H1 (cell line): ENCODE measurements at regions not wholly inside any gene's neighbourhood (a gene's known extent, or its start where the extent isn't known, plus 50 kb on each side); places are given as distances from the start of the nearest gene placed in this dataset.

Experiments used
- CTCF ChIA-PET: fragments of 300-600 bp; sonication (Branson Sonifier 250); formaldehyde crosslinking; loops from one replicate; lab custom pipeline; 2021; ENCODE audit not compliant: partially characterized antibody; lab: Charles Lee
- POLR2A ChIA-PET: fragments of 300-600 bp; sonication (Branson Sonifier 250); formaldehyde crosslinking; loops from one replicate; lab custom pipeline; 2021; ENCODE audit warnings: inconsistent platforms; ENCODE audit not compliant: partially characterized antibody; lab: Charles Lee
- DNase-seq, 2 experiments: peaks; one replicate each; pipeline versions ENCODE4 v3.0.0 to v3.0.0-alpha.2; 2010 to 2022; ENCODE audit warnings: low spot score in 2 of 2, low read depth in 1 of 2, mixed read lengths in 1 of 2
- FAIRE-seq: peaks from 2 replicates; lab custom pipeline; 2011; peaks lifted over from hg19 to GRCh38; lab: Jason Lieb, UNC
- H2AFZ ChIP-seq: 2 replicates; pipeline ENCODE4 v1.8.1; 2012; ENCODE audit warnings: low read length, inconsistent platforms
- H2AK5ac ChIP-seq: 2 replicates; pipeline ENCODE4 v1.6.1; 2013; ENCODE audit warnings: low read depth, low read length
- H2BK120ac ChIP-seq: replicated peaks from 2 replicates; pipeline ENCODE3; 2013; ENCODE audit warnings: low read depth, low read length, inconsistent platforms
- H2BK12ac ChIP-seq: 2 replicates; pipeline ENCODE4 v1.6.1; 2013; ENCODE audit warnings: low read depth, low read length
- H2BK15ac ChIP-seq: 2 replicates; pipeline ENCODE4 v1.6.1; 2013; ENCODE audit warnings: low read length
- H2BK20ac ChIP-seq: 2 replicates; pipeline ENCODE4 v1.6.1; 2013; ENCODE audit warnings: low read length
- H2BK5ac ChIP-seq: 2 replicates; pipeline ENCODE4 v1.6.1; 2013; ENCODE audit warnings: low read depth, low read length
- H3K14ac ChIP-seq: 2 replicates; pipeline ENCODE4 v1.6.1; 2013; ENCODE audit warnings: inconsistent platforms; ENCODE audit not compliant: insufficient read length
- H3K18ac ChIP-seq: 2 replicates; pipeline ENCODE4 v1.6.1; 2013; ENCODE audit warnings: low read length; ENCODE audit errors: extremely low read depth
- H3K23ac ChIP-seq: 2 replicates; pipeline ENCODE4 v1.6.1; 2013; ENCODE audit warnings: inconsistent platforms; ENCODE audit not compliant: insufficient read length
- H3K23me2 ChIP-seq: 2 replicates; pipeline ENCODE4 v1.6.1; 2013; ENCODE audit warnings: low read depth, low read length
- H3K27ac ChIP-seq: 2 replicates; pipeline ENCODE4 v1.6.1; 2011; ENCODE audit warnings: low read depth, low read length, inconsistent platforms
- H3K27me3 ChIP-seq, 4 experiments: replicated peaks in 1 of 4; 1 replicate in 1 of 4; 2 replicates in 3 of 4; pipeline versions ENCODE4 v1.6.1 to v1.8.1; 2011 to 2013; ENCODE audit warnings: low read length in 3 of 4, mild to moderate bottlenecking in 3 of 4, inconsistent platforms in 2 of 4, mixed read lengths in 2 of 4, moderate library complexity in 1 of 4; ENCODE audit not compliant: control insufficient read depth in 3 of 4, insufficient read depth in 3 of 4; ENCODE audit errors: extremely low read depth in 1 of 4
- H3K36me3 ChIP-seq, 4 experiments: 2 replicates each; pipeline versions ENCODE4 v1.6.1 to v1.8.1; 2011 to 2013; ENCODE audit warnings: mild to moderate bottlenecking in 4 of 4, low read length in 3 of 4, moderate library complexity in 2 of 4, control low read depth in 1 of 4, inconsistent platforms in 1 of 4; ENCODE audit not compliant: insufficient read depth in 4 of 4, control insufficient read depth in 2 of 4
- H3K4ac ChIP-seq: replicated peaks from 2 replicates; pipeline ENCODE3; 2013; ENCODE audit warnings: low read length, low read depth, mixed read lengths, inconsistent platforms; ENCODE audit not compliant: insufficient read length
- H3K4me1 ChIP-seq, 4 experiments: replicated peaks in 1 of 4; 1 replicate in 1 of 4; 2 replicates in 3 of 4; pipeline versions ENCODE4 v1.6.1 to v1.8.1; 2011 to 2013; ENCODE audit warnings: low read length in 3 of 4, inconsistent platforms in 2 of 4, mixed read lengths in 1 of 4; ENCODE audit not compliant: insufficient read depth in 4 of 4, control insufficient read depth in 3 of 4
- H3K4me2 ChIP-seq, 2 experiments: 2 replicates each; pipeline versions ENCODE4 v1.6.1 to v1.8.1; 2011 to 2013; ENCODE audit warnings: low read depth in 2 of 2, low read length in 2 of 2, control low read depth in 1 of 2, inconsistent platforms in 1 of 2, mild to moderate bottlenecking in 1 of 2; ENCODE audit not compliant: insufficient read depth in 1 of 2
- H3K4me3 ChIP-seq, 4 experiments: fragments of 200-600, 300-600 bp in 1 of 4; sonication (generic), shearing (Covaris generic), sonication (Bioruptor Twin) in 1 of 4; 2 replicates each; pipeline versions ENCODE4 v1.5.1 to v1.8.1; 2011 to 2016; ENCODE audit warnings: low read length in 4 of 4, low read depth in 3 of 4, control low read depth in 2 of 4, inconsistent platforms in 2 of 4, mild to moderate bottlenecking in 2 of 4, mixed read lengths in 1 of 4, moderate library complexity in 1 of 4; ENCODE audit not compliant: insufficient read depth in 2 of 4; ENCODE audit errors: extremely low read depth in 1 of 4
- H3K56ac ChIP-seq: replicated peaks from 2 replicates; pipeline ENCODE3; 2013; ENCODE audit warnings: low read depth, mild to moderate bottlenecking, mixed read lengths, low read length, inconsistent platforms; ENCODE audit not compliant: insufficient read length
- H3K79me1 ChIP-seq: 2 replicates; pipeline ENCODE4 v1.6.1; 2013; ENCODE audit warnings: low read depth, low read length, control low read depth
- H3K79me2 ChIP-seq, 2 experiments: 2 replicates each; pipeline versions ENCODE4 v1.6.1 to v1.8.1; 2012 to 2013; ENCODE audit warnings: low read length in 2 of 2, mild to moderate bottlenecking in 2 of 2, inconsistent platforms in 1 of 2; ENCODE audit not compliant: insufficient read depth in 2 of 2, control insufficient read depth in 1 of 2
- H3K9ac ChIP-seq, 4 experiments: replicated peaks in 1 of 4; 1 replicate in 1 of 4; 2 replicates in 3 of 4; pipeline versions ENCODE4 v1.6.1 to v1.8.1; 2011 to 2013; ENCODE audit warnings: low read depth in 3 of 4, low read length in 3 of 4, control low read depth in 2 of 4, mild to moderate bottlenecking in 2 of 4, moderate library complexity in 2 of 4, inconsistent platforms in 1 of 4; ENCODE audit errors: extremely low read depth in 1 of 4
- H3K9me3 ChIP-seq, 2 experiments: 2 replicates each; pipeline versions ENCODE4 v1.6.1 to v1.8.1; 2012 to 2013; ENCODE audit warnings: mild to moderate bottlenecking in 2 of 2, moderate library complexity in 2 of 2, control low read depth in 1 of 2, inconsistent platforms in 1 of 2, low read depth in 1 of 2, low read length in 1 of 2, mixed read lengths in 1 of 2; ENCODE audit not compliant: insufficient read depth in 2 of 2
- H4K20me1 ChIP-seq, 2 experiments: replicated peaks in 1 of 2; 2 replicates each; pipeline versions ENCODE3 to v1.8.1; 2011 to 2013; ENCODE audit warnings: inconsistent platforms in 2 of 2, low read length in 2 of 2, mild to moderate bottlenecking in 1 of 2; ENCODE audit not compliant: insufficient read depth in 2 of 2, control insufficient read depth in 1 of 2
- H4K5ac ChIP-seq: 2 replicates; pipeline ENCODE4 v1.6.1; 2013; ENCODE audit warnings: low read length, low read depth, mixed read lengths, inconsistent platforms; ENCODE audit not compliant: insufficient read length
- H4K8ac ChIP-seq: 2 replicates; pipeline ENCODE4 v1.8.0; 2013; ENCODE audit warnings: mild to moderate bottlenecking, moderate library complexity, low read length, inconsistent platforms; ENCODE audit not compliant: insufficient read depth; ENCODE audit errors: extremely low read depth
- H4K91ac ChIP-seq: replicated peaks from 2 replicates; pipeline ENCODE3; 2013; ENCODE audit warnings: low read length, mixed read lengths, inconsistent platforms; ENCODE audit not compliant: insufficient read length
- SUZ12 ChIP-seq: fragments of 200-600 bp; sonication (generic); IDR thresholded peaks from 2 replicates; pipeline ENCODE4 v1.6.1; 2012; ENCODE audit warnings: mild to moderate bottlenecking, inconsistent platforms, low read length, moderate library complexity, mixed read lengths
- WGBS, 2 experiments: shearing (Covaris generic) in 1 of 2; methylation state at CpG; one replicate each; pipeline versions ENCODE4 v1.1.6 to v1.1.7; 2013 to 2015; ENCODE audit warnings: low lambda C conversion rate in 2 of 2, mixed read lengths in 2 of 2, inconsistent platforms in 1 of 2, low coverage in 1 of 2, missing lambda C conversion rate in 1 of 2; ENCODE audit not compliant: insufficient replicate concordance in 2 of 2, insufficient coverage in 1 of 2, insufficient read length in 1 of 2; ENCODE audit errors: extremely low coverage in 1 of 2, missing lambda C conversion rate in 1 of 2; 5-methylcytosine and 5-hydroxymethylcytosine counted together

GRCh38 chr21:14697769-14698168, 151.7 kb upstream of the SAMSN1 start:
- Histone ChIP-seq H3K4me2 (no peak overlapping the region), H2BK20ac (no peak overlapping the region), H3K36me3 (no peaks in the 10 kb centered on the region), H3K23me2 (no peaks in the 10 kb centered on the region), H3K4me1 (no peaks in the 10 kb centered on the region), H3K56ac (no peak overlapping the region), H2BK120ac (no peak overlapping the region), H2BK15ac (no peak overlapping the region), H3K27ac (no peak overlapping the region), H3K9ac (no peak overlapping the region), H4K5ac (no peak overlapping the region), H2BK12ac (no peak overlapping the region), H4K91ac (no peak overlapping the region), H2AK5ac (no peak overlapping the region), H3K9me3 (no peaks in the 10 kb centered on the region), H3K79me2 (no peaks in the 10 kb centered on the region), H2AFZ (no peak overlapping the region), H4K20me1 (no peaks in the 10 kb centered on the region), H3K23ac (no peak overlapping the region), H3K79me1 (no peaks in the 10 kb centered on the region), H4K8ac (no peak overlapping the region), H3K4ac (no peak overlapping the region), H3K18ac (no peak overlapping the region), H2BK5ac (no peak overlapping the region), H3K27me3 (no peaks in the 10 kb centered on the region), H3K4me3 (no peak overlapping the region), H3K14ac (no peak overlapping the region)
- FAIRE-seq (no peak), DNase-seq (no peak)
- WGBS, 2 experiments, result 95% methylated on average over 1 of the region's 1 CpG; no CpG with 5 or more reads in 1 of the 2 experiments
- ChIA-PET CTCF (interaction anchor here (0.7 to 1.6 kb wide), 3 partner anchors 69 to 162 kb away, joined by 3 read pairs; no protein-coding TSS in a partner anchor), POLR2A (no interaction called here)
- TF ChIP-seq SUZ12, result no peak
